H1 (cell line): ENCODE measurements at regions not wholly inside any gene's neighbourhood (a gene's known extent, or its start where the extent isn't known, plus 50 kb on each side); places are given as distances from the start of the nearest gene placed in this dataset.

Source experiments
- CHD2 ChIP-seq: IDR thresholded peaks from 2 replicates; pipeline ENCODE4 v1.6.1; 2012; ENCODE audit warnings: low read length, improper control_type of control experiment
- FOSL1 ChIP-seq: IDR thresholded peaks from 2 replicates; pipeline ENCODE4 v1.6.1; 2011; ENCODE audit warnings: mild to moderate bottlenecking, low read depth, low read length, moderate library complexity; ENCODE audit not compliant: insufficient read depth
- GABPA ChIP-seq: IDR thresholded peaks from 2 replicates; pipeline ENCODE4 v1.6.1; 2011; ENCODE audit warnings: mild to moderate bottlenecking, low read length, moderate library complexity, borderline replicate concordance; ENCODE audit not compliant: insufficient read depth
- KDM4A ChIP-seq: IDR thresholded peaks from one replicate; pipeline ENCODE4 v1.7.1; 2012; ENCODE audit warnings: low read depth, mild to moderate bottlenecking, moderate library complexity, low read length, inconsistent platforms; ENCODE audit not compliant: severe bottlenecking
- PHF8 ChIP-seq: fragments of 200-600 bp; sonication (generic); conservative IDR thresholded peaks from 2 replicates; pipeline ENCODE4 v1.7.1; 2012; ENCODE audit warnings: low read depth, mild to moderate bottlenecking, inconsistent platforms, low read length, moderate library complexity
- POLR2AphosphoS5 ChIP-seq: IDR thresholded peaks from 2 replicates; pipeline ENCODE4 v1.6.1; 2011; ENCODE audit warnings: low read depth, low read length
- RXRA ChIP-seq: IDR thresholded peaks from 2 replicates; pipeline ENCODE4 v1.6.1; 2011; ENCODE audit warnings: low read depth, mild to moderate bottlenecking, low read length, moderate library complexity; ENCODE audit not compliant: insufficient read depth
- SP2 ChIP-seq: IDR thresholded peaks from 2 replicates; pipeline ENCODE4 v1.6.1; 2012; ENCODE audit warnings: mild to moderate bottlenecking, low read length, inconsistent platforms
- TF ChIP-seq, protein P1 (sequence below): fragments of 300-600 bp; sonication (generic); IDR thresholded peaks from 2 replicates; pipeline ENCODE4 v1.7.1; 2012; ENCODE audit warnings: low read length, moderate library complexity, mild to moderate bottlenecking, inconsistent platforms; ENCODE audit not compliant: insufficient replicate concordance
- TF ChIP-seq, protein P2 (sequence below): IDR thresholded peaks from 2 replicates; pipeline ENCODE4 v1.6.1; 2012; ENCODE audit warnings: inconsistent platforms

GRCh38 chr9:120286530-120286929, 293.4 kb downstream of the CDK5RAP2 start (continued):
- TF ChIP-seq, protein P1, sequence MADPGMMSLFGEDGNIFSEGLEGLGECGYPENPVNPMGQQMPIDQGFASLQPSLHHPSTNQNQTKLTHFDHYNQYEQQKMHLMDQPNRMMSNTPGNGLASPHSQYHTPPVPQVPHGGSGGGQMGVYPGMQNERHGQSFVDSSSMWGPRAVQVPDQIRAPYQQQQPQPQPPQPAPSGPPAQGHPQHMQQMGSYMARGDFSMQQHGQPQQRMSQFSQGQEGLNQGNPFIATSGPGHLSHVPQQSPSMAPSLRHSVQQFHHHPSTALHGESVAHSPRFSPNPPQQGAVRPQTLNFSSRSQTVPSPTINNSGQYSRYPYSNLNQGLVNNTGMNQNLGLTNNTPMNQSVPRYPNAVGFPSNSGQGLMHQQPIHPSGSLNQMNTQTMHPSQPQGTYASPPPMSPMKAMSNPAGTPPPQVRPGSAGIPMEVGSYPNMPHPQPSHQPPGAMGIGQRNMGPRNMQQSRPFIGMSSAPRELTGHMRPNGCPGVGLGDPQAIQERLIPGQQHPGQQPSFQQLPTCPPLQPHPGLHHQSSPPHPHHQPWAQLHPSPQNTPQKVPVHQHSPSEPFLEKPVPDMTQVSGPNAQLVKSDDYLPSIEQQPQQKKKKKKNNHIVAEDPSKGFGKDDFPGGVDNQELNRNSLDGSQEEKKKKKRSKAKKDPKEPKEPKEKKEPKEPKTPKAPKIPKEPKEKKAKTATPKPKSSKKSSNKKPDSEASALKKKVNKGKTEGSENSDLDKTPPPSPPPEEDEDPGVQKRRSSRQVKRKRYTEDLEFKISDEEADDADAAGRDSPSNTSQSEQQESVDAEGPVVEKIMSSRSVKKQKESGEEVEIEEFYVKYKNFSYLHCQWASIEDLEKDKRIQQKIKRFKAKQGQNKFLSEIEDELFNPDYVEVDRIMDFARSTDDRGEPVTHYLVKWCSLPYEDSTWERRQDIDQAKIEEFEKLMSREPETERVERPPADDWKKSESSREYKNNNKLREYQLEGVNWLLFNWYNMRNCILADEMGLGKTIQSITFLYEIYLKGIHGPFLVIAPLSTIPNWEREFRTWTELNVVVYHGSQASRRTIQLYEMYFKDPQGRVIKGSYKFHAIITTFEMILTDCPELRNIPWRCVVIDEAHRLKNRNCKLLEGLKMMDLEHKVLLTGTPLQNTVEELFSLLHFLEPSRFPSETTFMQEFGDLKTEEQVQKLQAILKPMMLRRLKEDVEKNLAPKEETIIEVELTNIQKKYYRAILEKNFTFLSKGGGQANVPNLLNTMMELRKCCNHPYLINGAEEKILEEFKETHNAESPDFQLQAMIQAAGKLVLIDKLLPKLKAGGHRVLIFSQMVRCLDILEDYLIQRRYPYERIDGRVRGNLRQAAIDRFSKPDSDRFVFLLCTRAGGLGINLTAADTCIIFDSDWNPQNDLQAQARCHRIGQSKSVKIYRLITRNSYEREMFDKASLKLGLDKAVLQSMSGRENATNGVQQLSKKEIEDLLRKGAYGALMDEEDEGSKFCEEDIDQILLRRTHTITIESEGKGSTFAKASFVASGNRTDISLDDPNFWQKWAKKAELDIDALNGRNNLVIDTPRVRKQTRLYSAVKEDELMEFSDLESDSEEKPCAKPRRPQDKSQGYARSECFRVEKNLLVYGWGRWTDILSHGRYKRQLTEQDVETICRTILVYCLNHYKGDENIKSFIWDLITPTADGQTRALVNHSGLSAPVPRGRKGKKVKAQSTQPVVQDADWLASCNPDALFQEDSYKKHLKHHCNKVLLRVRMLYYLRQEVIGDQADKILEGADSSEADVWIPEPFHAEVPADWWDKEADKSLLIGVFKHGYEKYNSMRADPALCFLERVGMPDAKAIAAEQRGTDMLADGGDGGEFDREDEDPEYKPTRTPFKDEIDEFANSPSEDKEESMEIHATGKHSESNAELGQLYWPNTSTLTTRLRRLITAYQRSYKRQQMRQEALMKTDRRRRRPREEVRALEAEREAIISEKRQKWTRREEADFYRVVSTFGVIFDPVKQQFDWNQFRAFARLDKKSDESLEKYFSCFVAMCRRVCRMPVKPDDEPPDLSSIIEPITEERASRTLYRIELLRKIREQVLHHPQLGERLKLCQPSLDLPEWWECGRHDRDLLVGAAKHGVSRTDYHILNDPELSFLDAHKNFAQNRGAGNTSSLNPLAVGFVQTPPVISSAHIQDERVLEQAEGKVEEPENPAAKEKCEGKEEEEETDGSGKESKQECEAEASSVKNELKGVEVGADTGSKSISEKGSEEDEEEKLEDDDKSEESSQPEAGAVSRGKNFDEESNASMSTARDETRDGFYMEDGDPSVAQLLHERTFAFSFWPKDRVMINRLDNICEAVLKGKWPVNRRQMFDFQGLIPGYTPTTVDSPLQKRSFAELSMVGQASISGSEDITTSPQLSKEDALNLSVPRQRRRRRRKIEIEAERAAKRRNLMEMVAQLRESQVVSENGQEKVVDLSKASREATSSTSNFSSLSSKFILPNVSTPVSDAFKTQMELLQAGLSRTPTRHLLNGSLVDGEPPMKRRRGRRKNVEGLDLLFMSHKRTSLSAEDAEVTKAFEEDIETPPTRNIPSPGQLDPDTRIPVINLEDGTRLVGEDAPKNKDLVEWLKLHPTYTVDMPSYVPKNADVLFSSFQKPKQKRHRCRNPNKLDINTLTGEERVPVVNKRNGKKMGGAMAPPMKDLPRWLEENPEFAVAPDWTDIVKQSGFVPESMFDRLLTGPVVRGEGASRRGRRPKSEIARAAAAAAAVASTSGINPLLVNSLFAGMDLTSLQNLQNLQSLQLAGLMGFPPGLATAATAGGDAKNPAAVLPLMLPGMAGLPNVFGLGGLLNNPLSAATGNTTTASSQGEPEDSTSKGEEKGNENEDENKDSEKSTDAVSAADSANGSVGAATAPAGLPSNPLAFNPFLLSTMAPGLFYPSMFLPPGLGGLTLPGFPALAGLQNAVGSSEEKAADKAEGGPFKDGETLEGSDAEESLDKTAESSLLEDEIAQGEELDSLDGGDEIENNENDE, result no peak
- TF ChIP-seq GABPA, result no peak
- no peak for TF ChIP-seq KDM4A
- no peak for TF ChIP-seq POLR2AphosphoS5
- no peak for TF ChIP-seq RXRA
- no peak for TF ChIP-seq CHD2
- TF ChIP-seq, protein P2, sequence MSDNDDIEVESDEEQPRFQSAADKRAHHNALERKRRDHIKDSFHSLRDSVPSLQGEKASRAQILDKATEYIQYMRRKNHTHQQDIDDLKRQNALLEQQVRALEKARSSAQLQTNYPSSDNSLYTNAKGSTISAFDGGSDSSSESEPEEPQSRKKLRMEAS, result no peak
- TF ChIP-seq SP2, result no peak
- TF ChIP-seq PHF8, result no peak
- TF ChIP-seq FOSL1, result no peak
